ENCODE measurements at regions not wholly inside any gene's neighbourhood (a gene's known extent, or its start where the extent isn't known, plus 50 kb on each side); places are given as distances from the start of the nearest gene placed in this dataset.

- TF ChIP-seq POLR2A (IDR thresholded peaks at IDR 0.05) (no peak), CTCF (IDR thresholded peaks at IDR 0.05) (no peak), EP300 (IDR thresholded peaks at IDR 0.05) (no peak)
These were observed 79.6 kb upstream of the AUTS2 start for GRCh38 chr7:69518705-69519077.
